GM21447 (cell line): ENCODE measurements at regions not wholly inside any gene's neighbourhood (a gene's known extent, or its start where the extent isn't known, plus 50 kb on each side); places are given as distances from the start of the nearest gene placed in this dataset.

ENCODE experiments used
- ATAC-seq: cut with Tn5 transposase; IDR thresholded peaks from one replicate; pipeline ENCODE4 v1.9.1; 2021; ENCODE audit not compliant: unreplicated experiment

DNA sequence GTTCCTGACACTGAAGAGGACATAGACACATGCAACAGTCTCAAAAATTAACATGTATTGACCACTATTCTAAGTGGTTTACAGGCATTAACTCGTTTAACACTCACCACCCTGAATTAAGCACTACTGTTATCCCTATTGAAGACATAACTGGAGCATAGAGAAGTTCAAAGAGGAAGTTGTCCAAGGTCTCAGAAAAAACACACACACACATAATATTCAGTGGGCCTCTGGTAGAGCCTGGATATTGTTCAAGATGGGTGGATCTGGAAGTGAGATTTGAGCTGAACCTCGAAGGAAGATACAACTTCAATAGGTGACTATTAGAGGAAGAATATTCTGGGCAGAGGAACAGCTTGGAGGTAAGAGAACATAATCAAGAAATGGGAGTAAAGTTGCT is 334.9 kb downstream of the HNRNPD start:
- no peak for ATAC-seq

DNA sequence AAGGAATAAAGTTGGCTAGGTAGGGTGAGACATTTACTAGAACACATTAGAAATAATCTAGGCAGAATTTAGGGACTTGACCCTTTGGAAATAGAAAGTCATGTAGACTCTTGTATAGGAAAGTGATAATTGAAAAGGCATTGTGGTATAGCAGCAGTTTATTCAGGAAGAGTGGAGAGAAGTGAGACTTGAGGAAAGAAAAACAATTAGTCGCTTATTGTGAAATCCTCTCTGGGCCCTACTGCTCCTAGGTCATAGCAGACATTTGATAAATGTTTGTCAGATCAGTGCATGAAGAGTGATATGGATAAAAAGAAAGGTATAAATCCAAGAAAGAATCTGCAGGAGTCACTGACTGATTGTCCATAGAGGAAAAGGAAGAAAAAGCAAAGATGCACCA is 337.6 kb downstream of the HNRNPD start:
- ATAC-seq = no peak

DNA sequence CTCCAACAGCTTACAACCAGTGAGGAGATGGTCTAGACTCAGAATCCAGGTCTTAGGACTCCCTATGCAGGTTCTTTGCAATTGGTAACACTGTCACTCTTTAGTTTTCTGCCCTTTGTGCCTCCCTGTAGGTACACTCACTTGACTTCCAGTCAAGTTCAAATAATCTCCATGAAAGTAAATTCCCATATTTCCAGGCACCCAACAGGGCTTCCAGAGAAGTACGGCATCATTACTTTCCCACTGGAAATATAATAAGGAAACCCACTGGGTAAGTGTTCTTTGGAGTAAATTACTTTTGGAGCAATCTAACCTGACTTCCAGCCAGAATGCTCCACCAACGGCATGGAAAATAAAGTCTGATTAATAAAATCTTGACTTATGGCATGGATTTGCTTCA is 338.9 kb downstream of the HNRNPD start:
- no peak for ATAC-seq

DNA sequence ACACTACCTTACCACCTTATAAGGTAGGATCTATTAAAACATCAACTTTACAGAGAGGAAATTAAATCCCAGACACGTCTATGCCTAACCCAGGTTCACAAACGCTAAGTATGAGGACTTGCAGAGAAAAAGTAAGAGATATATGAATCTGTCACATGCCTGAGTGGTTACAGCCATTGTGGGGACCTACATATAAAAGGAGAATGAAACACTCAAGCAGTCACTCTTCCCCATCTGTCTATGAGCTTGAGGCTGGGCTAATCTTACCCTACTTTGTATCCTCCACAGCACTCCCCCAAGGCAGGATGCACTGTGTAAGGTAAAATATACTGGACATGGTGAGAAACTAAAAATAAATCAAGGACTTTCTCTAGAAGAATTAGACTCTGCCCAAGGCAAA is 339.9 kb downstream of the HNRNPD start:
- no peak for ATAC-seq

DNA sequence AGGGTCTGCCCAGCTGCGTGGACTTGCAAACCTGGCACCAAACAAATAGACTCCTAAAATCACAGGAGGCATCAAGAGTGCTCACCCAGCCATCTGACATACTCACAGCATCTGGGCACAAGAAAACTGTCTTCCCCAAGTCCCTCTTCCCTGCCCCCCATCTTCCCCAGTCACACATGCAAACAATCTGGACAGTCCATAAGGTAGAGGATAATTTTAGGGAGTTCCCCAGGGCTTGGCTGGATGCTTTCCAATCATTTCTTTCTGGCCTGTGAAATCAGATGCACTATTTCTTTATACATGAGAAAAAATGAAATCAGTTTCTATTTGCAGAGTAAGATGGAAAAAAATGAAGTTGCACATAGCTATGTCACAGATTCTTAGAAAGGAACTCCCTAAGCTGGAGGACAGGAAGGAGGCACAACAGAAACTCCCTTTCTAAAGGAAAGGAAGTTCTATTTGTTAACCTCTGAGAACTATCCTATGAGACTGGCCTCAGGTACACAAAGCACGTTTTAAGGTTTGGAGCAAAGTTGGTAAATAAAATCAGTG is 342.3 kb downstream of the HNRNPD start:
- no peak for ATAC-seq

DNA sequence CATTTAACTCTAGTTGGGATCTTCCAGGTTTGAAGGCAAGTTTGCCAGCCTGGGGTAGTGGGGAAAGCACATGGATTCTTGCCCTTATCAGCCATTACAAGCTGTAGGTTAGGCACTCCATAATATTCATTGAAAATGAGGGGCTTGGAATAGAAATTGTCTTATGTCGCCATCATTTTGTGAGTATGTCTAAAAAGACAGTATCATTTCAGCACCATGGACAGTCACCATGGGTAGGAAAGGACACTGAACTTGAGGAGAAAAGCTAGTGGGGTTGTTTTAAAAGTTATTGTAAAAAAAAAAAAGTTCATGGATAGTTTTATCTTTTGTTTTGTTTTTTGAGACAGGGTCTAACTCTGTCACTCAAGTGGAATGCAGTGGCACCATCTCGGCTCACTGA is 356.1 kb downstream of the HNRNPD start:
- ATAC-seq = no peak

DNA sequence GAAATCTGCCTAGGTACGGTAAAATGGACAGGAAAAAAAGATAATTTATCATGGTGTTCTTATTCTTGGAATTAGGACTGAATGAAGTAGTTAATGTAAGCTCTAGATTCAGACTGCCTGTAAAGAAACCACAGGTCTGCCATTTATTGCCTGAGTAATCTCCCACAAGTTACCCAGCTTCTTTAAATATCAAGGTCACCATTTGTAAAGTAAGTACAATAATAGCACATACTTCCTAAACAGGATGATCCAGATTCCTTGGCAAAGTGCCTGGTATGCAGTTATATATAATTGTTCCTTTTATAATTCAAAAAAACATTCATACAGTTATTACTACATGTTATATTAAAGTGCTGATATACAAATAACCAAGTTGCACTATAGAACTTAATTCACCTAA is 368.6 kb downstream of the HNRNPD start:
- no peak for ATAC-seq

DNA sequence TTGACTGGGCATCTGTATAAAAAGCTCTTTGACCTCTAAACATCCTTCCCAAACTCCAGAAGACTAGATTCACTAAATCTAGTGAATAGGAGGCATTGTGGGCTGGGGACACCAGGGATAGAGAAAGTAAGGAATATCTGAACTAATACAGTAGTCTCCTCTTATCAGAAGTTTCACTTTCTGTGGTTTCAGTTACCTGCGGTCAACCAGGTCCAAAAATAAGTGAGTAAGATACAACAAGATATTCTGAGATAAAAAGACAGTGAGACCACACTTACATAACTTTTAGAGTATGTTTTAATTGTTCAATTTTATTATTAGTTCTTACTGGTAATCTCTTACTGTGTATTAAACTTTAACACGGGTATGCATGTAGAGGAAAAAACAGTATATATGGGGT is 376.5 kb downstream of the HNRNPD start:
- ATAC-seq = no peak

DNA sequence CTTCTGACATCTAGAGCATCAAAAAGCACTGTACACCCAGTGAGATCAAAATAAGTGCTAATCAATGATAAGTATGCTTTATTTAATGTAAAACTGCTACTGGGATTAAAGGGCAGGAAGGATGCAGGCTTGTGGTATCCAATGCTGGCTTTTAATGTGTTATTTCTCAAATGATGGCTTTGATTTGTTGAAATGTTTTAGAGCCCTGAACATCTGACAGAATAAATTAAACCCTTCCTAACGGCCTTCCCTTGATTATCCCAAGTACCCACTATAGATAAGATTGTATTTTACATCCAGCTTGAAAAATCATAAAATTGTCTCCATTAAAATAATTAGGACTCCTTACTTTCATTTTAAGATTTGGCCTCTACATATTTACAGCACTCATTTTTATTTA is 382.9 kb downstream of the HNRNPD start:
- no peak for ATAC-seq

DNA sequence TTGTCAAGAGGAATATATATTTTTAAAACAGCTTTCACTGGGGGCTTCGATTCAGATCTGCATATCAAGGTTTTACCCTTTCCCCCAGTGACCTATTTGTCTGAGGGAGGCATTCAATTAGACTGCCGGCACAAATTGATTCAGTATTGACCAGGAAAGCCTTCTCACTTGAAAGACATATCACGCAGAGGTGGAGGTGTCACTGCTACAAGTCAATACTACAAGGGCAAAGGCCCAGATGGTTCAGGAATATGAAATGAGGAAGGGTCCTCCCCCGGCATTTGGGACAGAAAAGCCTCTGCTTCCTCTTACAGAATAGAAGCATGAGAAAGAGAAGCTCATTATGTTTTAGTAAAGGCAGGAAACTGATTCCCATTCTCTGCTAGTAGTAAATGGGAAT is 383.6 kb downstream of the HNRNPD start:
- no peak for ATAC-seq

DNA sequence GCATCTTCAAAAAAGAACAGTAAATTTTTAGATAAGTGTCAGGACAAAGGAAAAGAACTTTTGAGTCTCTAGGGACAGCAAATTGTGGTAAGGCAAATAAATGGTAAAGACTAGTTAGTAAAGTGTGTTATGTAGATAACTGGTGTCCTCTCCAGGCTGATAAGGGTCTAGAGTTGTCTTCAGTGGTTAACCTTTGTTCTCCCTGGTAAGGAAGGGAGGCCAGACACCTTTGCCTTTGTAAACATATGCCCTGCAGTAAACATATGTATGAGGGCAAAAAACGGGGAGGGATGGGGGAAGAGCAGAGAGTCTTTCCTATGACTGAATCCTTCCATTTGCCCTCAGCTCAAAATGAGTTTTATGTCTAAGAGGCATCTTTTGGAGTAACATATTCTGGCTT is 384.6 kb downstream of the HNRNPD start:
- ATAC-seq = no peak

DNA sequence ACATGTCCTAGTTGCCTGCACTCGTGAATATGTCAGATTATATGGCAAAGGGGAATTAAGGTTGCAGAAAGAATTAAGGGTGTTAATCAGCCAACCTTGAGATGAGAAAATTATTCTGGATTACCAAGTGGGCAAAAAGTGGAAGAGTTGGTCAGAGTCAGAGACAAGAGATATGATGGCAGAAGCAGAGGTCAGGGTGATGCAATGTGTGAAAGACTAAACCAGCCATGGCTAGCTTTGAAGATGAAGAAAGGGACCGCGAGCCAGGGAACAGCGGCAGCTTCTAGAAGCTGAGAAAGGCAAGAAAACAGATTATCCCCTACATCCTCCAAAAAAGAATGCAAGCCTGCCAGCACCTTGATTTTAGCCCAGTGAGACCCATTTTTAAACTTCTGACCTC is 385.6 kb downstream of the HNRNPD start:
- no peak for ATAC-seq

DNA sequence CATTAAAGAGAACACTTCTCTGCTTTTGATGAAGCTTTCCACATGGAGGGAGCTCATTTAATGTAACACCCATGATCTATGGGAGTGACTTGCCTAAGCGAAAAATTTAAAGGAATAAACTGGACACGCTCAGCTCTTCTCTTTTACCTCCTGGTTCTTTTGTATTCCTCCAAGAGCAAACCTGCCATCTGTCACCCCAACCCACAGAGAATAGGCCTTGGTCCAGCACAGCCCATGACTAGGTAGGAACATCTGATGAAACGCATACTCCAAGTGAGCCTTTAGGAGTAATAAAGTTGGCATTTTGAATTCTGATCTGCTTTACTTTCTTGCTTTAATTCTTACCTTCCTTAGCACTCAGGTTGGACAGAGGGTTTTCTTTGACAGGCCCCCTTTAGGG is 389.0 kb downstream of the HNRNPD start:
- ATAC-seq = no peak

DNA sequence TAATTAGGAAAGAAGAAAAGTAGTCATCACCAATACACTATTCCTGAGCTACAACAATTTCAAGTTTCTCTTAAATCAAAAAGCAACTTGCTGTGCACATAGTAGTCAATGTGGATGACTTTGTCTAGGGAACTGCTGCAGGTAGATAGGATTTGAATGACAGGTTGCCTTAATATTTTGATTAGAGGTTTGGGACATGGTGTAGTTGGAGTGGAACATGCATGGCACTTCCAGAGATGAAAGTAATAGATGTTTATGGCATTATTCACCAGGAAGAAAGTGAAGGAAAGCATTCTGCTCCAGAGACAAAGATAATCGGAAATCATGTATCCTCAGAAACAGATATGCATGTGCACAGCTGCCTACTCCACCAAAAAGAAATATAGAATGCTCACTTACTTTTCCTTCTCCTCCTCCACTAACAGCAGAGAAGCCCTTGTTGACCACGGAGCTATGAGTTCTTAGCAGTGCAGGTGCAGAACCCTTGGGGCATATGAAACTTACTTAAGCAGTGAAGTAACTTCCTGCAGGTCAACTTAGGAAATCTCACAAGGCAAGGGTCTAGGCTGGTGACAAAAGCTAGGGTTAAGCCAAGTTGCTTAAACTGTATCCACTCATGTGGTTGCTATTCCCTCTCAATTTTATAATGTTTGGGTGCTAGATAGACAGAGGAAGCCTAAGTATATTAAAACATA is 390.8 kb downstream of the HNRNPD start:
- no peak for ATAC-seq

DNA sequence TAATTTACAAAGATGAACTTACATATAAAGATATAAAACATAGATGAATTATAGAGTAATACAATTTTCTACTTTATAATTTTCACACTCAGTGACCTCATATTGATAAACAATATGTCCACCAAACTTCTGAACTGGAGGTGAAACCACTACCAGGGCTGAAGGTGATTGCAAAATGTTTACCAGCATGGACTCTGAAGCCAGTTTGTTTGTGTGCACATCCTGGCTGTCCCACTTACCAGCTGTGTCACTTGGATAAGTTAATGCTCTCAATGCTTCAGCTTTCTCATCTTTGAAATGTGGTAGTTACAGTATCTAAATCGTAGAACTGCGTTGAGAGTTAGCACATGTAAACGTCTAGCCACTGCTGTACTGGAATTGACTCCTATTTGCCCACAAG is 392.6 kb downstream of the HNRNPD start:
- ATAC-seq = no peak

DNA sequence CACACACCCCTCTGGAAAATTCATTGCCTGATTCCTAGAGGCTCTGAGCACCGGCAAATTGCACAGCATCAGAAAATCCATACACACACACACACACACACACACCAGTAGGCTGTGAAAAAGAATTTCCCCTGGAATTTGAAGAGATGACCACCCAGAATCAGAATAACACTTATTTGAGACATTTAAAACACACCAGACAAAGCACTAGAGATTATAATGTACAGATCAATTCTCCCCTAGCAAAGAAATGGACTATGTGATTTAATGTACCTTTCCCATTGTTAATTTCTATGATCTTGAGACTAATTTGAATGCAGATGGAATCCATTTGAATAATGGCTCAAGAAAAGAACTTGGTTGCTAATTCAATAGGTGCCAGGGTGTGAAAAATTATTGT is 399.3 kb downstream of the HNRNPD start:
- no peak for ATAC-seq

DNA sequence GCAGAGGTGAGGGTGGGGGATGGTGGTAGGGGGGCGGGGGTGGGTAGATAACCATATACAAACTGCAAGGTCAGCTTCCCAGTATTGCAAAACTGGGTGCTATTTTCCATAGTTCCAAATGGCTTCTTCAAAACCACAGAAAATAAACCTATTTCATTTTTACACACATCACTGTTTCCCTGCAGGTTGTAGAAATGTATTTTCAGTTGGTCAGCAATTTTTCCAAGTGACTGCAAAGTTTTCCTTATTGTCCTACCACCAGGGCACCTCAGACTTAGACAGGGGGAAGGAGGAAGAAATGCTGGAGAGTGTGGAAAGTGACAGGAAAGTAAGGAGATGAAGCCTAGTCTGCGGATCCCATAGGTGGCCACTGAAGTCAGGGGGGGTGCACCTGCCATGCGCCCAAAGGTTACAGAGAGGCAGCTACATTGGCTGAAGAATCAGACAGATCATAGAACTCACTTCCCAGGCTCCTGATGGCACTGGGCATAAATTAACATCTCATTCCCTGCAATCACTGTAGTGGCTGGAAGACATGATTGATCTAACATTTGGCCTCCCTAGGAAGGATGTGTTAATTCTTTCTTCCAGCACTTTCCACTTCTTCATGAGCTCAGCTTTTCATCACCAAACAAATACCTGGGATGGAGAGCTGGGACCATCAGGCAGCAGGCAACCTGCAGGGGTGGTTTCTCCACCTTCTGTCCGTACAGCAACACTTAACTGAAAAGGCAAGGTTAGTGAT is 402.0 kb downstream of the HNRNPD start:
- no peak for ATAC-seq

DNA sequence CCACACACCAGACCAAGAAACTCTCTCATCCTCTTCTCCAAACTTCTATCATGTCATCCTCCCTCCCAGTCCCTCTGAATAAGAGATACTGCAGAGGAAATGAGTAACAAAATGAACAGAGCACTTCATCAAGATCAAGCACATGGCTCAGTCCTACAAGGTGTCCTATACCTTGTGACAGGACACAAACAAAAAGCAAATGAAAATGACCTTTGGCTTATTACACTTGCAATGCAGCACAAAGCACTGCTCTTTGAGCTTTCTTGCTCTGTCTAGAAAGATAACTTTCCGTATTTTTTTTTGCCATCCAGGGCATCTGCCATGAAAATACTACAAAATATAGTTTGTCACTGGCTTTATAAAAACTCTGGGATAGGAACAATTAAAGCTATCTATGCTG is 402.7 kb downstream of the HNRNPD start:
- ATAC-seq = no peak

DNA sequence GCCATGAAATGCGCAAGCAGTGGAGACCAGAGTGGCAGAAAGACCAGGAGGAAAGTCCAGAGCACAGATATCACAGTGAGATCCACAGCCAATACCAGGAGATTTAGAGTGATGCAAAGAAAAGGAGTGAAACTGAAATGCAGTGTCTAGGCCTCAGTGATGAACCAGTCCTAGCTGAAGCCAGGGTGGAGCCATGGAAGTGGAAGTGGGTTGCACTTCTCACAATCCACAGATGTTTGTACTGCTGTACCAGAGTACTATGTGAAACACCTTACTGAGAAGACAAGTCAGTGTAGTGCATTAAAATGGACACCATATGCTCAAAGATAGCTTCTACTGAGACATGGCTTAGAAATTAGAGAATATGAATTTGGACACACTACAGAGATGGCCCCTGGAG is 403.3 kb downstream of the HNRNPD start:
- ATAC-seq = no peak

DNA sequence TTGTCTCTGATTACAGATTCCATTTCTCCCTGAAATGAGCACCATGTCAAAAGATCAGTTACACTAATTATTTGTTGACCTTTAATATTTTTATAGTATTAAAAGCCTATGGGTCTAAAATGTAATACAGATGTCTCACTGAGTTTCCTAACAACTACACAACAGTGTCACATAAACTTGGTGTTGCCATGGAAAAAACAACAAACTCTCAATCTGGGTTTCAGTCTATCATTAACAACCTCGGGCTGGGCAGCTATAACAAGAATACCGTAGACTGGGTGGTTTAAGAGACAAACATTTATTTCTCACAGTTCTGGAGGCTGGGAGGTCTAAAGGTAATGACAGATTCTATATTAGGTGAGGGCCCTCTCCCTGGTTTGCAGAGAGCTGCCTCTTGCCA is 407.1 kb downstream of the HNRNPD start:
- ATAC-seq = no peak

DNA sequence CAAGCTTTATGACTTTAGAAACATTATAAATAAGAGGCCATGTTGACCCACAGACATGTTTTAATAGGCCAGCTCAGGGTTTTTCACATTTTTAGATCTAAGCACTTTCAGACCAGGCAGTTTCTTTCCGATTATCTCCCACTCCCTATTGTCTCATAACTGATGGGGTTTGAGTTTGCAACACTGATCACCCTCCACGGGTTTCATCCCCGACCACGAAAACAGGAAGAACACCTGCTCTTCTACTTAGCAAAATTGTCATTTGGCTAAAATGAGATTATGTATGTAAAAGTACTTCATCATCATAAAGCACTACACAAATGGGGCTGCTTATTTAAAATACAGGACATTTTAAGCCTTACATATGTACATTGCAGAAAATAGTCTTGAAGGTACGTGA is 407.9 kb downstream of the HNRNPD start:
- ATAC-seq = no peak

DNA sequence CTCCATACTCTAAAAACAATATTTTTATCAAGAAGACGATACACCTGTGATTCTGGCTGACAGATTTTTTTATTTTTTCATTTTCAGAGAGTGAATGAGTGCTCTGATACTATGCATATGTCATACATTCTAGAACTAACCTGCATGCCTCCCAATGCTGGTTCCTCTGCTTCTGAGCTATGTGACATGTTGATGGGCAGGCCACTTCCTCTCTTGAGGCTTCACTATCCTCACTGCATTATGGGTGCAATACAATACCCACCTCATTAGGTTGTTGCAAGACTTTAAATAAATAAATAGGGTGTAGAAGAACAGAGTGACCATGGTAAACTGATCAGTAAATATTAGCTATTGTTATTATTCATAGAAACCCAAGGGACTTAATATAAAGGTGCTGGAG is 408.3 kb downstream of the HNRNPD start:
- no peak for ATAC-seq

DNA sequence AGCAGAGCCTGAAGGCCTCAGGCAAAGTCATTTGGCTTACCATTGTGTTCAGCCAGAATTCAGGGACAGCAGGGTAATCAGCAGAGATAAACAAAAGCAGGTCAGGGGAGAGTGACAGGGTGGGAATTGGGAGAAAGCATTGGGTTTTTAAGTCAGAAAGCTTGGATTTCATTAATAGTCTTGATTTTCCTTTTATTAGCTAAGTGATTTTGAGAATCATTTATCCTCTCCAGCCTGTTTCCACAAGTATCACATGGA is 410.1 kb downstream of the HNRNPD start:
- no peak for ATAC-seq
